ENCODE measurements at regions not wholly inside any gene's neighbourhood (a gene's known extent, or its start where the extent isn't known, plus 50 kb on each side); places are given as distances from the start of the nearest gene placed in this dataset.
"Not testable (repeated sequence)": the region's sequence is repeated elsewhere in the genome, so short reads cannot be mapped to it uniquely, and the experiment has no call there.

DNA sequence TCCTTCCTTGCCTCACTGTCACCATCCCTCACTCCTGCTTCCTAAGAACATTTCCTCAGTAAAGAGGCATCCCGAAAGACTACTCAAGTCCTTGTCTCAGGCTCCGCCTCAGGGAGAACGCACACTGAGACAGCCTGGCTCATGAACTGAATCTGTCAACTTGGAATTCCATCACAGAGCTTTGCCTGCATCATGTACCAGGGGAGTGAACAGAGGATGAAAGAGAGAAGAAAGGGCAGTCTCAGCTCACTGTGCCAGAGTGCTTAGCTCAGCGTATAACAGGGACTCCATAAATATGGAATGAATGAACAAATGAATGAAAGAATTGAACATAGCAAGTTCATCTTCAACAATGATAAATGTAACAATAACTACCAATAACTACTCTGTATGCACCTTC lies 68.7 kb upstream of the SLC1A3 start:
- no peak for DNase-seq (ENCODE audit: low read depth)
- H3K4me3 ChIP-seq (ENCODE audit: low read length): no peak overlapping the region
- TF ChIP-seq, protein P1, sequence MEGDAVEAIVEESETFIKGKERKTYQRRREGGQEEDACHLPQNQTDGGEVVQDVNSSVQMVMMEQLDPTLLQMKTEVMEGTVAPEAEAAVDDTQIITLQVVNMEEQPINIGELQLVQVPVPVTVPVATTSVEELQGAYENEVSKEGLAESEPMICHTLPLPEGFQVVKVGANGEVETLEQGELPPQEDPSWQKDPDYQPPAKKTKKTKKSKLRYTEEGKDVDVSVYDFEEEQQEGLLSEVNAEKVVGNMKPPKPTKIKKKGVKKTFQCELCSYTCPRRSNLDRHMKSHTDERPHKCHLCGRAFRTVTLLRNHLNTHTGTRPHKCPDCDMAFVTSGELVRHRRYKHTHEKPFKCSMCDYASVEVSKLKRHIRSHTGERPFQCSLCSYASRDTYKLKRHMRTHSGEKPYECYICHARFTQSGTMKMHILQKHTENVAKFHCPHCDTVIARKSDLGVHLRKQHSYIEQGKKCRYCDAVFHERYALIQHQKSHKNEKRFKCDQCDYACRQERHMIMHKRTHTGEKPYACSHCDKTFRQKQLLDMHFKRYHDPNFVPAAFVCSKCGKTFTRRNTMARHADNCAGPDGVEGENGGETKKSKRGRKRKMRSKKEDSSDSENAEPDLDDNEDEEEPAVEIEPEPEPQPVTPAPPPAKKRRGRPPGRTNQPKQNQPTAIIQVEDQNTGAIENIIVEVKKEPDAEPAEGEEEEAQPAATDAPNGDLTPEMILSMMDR (conservative IDR thresholded peaks at IDR 0.05; ENCODE audit: low read length): no peak

DNA sequence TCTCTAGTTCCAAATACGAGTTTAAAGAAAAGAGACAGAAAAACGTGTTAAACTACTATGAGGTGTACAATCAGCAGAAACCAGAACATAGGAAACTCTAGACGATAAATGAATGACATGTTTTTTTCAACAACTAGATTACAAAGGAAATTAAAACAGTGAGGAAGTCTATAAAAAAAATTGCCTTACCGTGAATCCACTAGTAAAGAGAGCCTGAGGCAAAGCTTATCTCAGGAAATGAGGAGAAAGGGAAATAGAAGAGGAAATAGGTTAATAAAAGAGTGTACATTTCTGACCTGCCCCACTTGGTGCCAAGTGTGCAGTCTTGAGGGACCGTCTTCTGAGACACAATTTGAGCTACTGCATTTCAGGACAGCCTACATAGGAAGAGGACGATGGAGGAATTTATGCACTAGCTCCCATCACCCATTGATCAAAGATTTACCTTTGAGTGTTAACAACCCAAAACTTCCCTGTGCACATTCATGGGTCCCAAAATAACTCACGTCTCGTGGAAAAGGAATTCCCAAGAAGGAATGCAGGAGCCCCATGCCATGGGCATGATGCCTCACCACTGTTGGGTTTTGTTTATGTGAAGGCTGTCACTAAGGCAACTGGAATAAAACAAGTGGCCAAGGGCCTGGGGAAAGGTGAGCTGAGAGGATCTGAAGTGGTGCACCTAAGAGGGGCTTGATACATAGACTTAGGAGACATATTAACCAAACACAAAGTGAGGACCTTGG lies 53.6 kb upstream of the SLC1A3 start:
- peak; percentile 27 for DNase-seq (ENCODE audit: low read depth)
- TF ChIP-seq, protein P1 (conservative IDR thresholded peaks at IDR 0.05; ENCODE audit: low read length): no peak

DNA sequence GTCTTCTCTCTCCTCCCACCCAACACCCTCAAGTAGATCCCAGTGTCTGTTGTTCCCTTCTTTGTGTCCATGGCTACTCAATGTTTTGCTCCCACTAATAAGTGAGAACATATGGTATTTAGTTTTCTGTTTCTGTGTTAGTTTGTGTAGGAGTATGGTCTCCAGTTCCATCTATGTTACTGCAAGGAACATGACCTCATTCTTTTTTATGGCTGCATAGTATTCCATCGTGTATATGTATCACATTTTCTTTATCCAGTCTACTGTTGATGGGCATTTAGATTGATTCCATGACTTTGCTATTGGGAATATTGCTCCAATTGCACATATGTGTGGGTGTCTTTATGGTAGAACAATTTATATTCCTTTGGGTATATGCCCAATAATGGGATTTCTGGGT lies 51.4 kb upstream of the SLC1A3 start:
- not testable (repeated sequence) for DNase-seq (ENCODE audit: low read depth); H3K4me3 ChIP-seq (ENCODE audit: low read length)

More for the DNA sequence above, 53.6 kb upstream of the SLC1A3 start:
- no peak overlapping the region for H3K4me3 ChIP-seq (ENCODE audit: low read length)
